ENCODE measurements at regions not wholly inside any gene's neighbourhood (a gene's known extent, or its start where the extent isn't known, plus 50 kb on each side); places are given as distances from the start of the nearest gene placed in this dataset.
"Not testable (repeated sequence)": the region's sequence is repeated elsewhere in the genome, so short reads cannot be mapped to it uniquely, and the experiment has no call there.

GRCh38 chr22:27253108-27253902 is 548.3 kb downstream of the MN1 start:
- H3K4me3 ChIP-seq (ENCODE audit: low read length), result no peak overlapping the region
- TF ChIP-seq EZH2phosphoT487 (IDR thresholded peaks at IDR 0.05; ENCODE audit: low read length) (no peak), EZH2 (optimal IDR thresholded peaks at IDR 0.05; ENCODE audit: low read depth, low read length) (no peak)
- TF ChIP-seq, protein P1, sequence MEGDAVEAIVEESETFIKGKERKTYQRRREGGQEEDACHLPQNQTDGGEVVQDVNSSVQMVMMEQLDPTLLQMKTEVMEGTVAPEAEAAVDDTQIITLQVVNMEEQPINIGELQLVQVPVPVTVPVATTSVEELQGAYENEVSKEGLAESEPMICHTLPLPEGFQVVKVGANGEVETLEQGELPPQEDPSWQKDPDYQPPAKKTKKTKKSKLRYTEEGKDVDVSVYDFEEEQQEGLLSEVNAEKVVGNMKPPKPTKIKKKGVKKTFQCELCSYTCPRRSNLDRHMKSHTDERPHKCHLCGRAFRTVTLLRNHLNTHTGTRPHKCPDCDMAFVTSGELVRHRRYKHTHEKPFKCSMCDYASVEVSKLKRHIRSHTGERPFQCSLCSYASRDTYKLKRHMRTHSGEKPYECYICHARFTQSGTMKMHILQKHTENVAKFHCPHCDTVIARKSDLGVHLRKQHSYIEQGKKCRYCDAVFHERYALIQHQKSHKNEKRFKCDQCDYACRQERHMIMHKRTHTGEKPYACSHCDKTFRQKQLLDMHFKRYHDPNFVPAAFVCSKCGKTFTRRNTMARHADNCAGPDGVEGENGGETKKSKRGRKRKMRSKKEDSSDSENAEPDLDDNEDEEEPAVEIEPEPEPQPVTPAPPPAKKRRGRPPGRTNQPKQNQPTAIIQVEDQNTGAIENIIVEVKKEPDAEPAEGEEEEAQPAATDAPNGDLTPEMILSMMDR (IDR thresholded peaks at IDR 0.05; ENCODE audit: low read length), result no peak
- no peak overlapping the region for H2AFZ ChIP-seq (ENCODE audit: low read length)
- no peaks in the 10 kb centered on the region for H3K4me1 ChIP-seq (ENCODE audit: low read length)
- H3F3A ChIP-seq (ENCODE audit: insufficient read depth, low read length), result no peaks in the 10 kb centered on the region
- no peaks in the 10 kb centered on the region for H4K20me1 ChIP-seq (ENCODE audit: insufficient read depth, low read length)
- no peak overlapping the region for H3K9ac ChIP-seq (ENCODE audit: low read length)
- no peak for DNase-seq
- H3K4me2 ChIP-seq (ENCODE audit: low read depth, low read length), result no peak overlapping the region
- H3K36me3 ChIP-seq (replicated peaks; ENCODE audit: insufficient read depth, low read length), result no peaks in the 10 kb centered on the region
- peaks cover 64% of the 10 kb centered on the region for H3K27me3 ChIP-seq (replicated peaks; ENCODE audit: insufficient read depth, low read length)
- H3K79me2 ChIP-seq (ENCODE audit: low read length), result no peaks in the 10 kb centered on the region
- H3K27ac ChIP-seq (ENCODE audit: low read length), result no peak overlapping the region
- no peaks in the 10 kb centered on the region for H3K9me3 ChIP-seq (replicated peaks; ENCODE audit: insufficient read depth, low read length)
- no peaks in the 10 kb centered on the region for H3K9me2 ChIP-seq (replicated peaks; ENCODE audit: insufficient read depth, low read length)

DNA sequence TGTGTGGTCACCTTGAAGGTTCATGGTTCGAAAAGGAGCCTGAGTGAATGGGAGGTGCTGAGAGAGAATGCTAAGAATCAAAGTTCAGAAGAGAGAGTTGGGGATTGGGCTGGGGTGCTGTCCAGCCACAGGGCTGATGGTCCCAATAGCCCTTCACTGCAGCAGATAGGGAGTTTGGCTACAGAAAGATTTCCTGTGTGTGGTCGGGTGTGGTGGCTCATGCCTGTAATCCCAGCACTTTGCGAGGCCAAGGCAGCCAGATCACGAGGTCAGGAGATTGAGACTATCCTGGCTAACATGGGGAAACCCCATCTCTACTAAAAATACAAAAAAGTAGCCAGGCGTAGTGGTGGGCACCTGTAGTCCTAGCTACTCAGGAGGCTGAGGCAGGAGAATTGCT is 547.5 kb downstream of the MN1 start:
- not testable (repeated sequence) for DNase-seq; H3K9ac ChIP-seq (ENCODE audit: low read length); H3K4me2 ChIP-seq (ENCODE audit: low read depth, low read length); H2AFZ ChIP-seq (ENCODE audit: low read length); H3K27ac ChIP-seq (ENCODE audit: low read length); H3K36me3 ChIP-seq (replicated peaks; ENCODE audit: insufficient read depth, low read length); H3K4me1 ChIP-seq (ENCODE audit: low read length); H3K9me3 ChIP-seq (replicated peaks; ENCODE audit: insufficient read depth, low read length); H4K20me1 ChIP-seq (ENCODE audit: insufficient read depth, low read length); H3F3A ChIP-seq (ENCODE audit: insufficient read depth, low read length); H3K4me3 ChIP-seq (ENCODE audit: low read length); H3K9me2 ChIP-seq (replicated peaks; ENCODE audit: insufficient read depth, low read length); H3K79me2 ChIP-seq (ENCODE audit: low read length)
- peaks cover 63% of the 10 kb centered on the region for H3K27me3 ChIP-seq (replicated peaks; ENCODE audit: insufficient read depth, low read length)

- TF ChIP-seq EZH2phosphoT487 (IDR thresholded peaks at IDR 0.05; ENCODE audit: low read length) (no peak), EZH2 (optimal IDR thresholded peaks at IDR 0.05; ENCODE audit: low read depth, low read length) (no peak)
- TF ChIP-seq, protein P1 (IDR thresholded peaks at IDR 0.05; ENCODE audit: low read length), result no peak
- no peaks in the 10 kb centered on the region for H3F3A ChIP-seq (ENCODE audit: insufficient read depth, low read length)
- H3K36me3 ChIP-seq (replicated peaks; ENCODE audit: insufficient read depth, low read length), result no peaks in the 10 kb centered on the region
- no peak for DNase-seq
- no peak overlapping the region for H2AFZ ChIP-seq (ENCODE audit: low read length)
- H4K20me1 ChIP-seq (ENCODE audit: insufficient read depth, low read length), result no peaks in the 10 kb centered on the region
- H3K79me2 ChIP-seq (ENCODE audit: low read length), result no peaks in the 10 kb centered on the region
- H3K9ac ChIP-seq (ENCODE audit: low read length), result no peak overlapping the region
- no peak overlapping the region for H3K4me3 ChIP-seq (ENCODE audit: low read length)
- no peaks in the 10 kb centered on the region for H3K4me1 ChIP-seq (ENCODE audit: low read length)
- no peak overlapping the region for H3K4me2 ChIP-seq (ENCODE audit: low read depth, low read length)
- H3K27me3 ChIP-seq (replicated peaks; ENCODE audit: insufficient read depth, low read length), result peaks cover 61% of the 10 kb centered on the region
- no peak overlapping the region for H3K27ac ChIP-seq (ENCODE audit: low read length)
- H3K9me3 ChIP-seq (replicated peaks; ENCODE audit: insufficient read depth, low read length), result no peaks in the 10 kb centered on the region
- H3K9me2 ChIP-seq (replicated peaks; ENCODE audit: insufficient read depth, low read length), result no peaks in the 10 kb centered on the region
Measured at GRCh38 chr22:27255580-27255979, 546.0 kb downstream of the MN1 start.

- DNase-seq, result no peak
- H3K4me3 ChIP-seq (ENCODE audit: low read length), result no peak overlapping the region
- H3K4me1 ChIP-seq (ENCODE audit: low read length), result no peaks in the 10 kb centered on the region
- TF ChIP-seq EZH2 (optimal IDR thresholded peaks at IDR 0.05; ENCODE audit: low read depth, low read length), result no peak
- TF ChIP-seq, protein P1 (IDR thresholded peaks at IDR 0.05; ENCODE audit: low read length), result no peak
- no peak for TF ChIP-seq EZH2phosphoT487 (IDR thresholded peaks at IDR 0.05; ENCODE audit: low read length)
- H3K9me3 ChIP-seq (replicated peaks; ENCODE audit: insufficient read depth, low read length), result no peaks in the 10 kb centered on the region
- H3K9me2 ChIP-seq (replicated peaks; ENCODE audit: insufficient read depth, low read length), result no peaks in the 10 kb centered on the region
- H2AFZ ChIP-seq (ENCODE audit: low read length), result no peak overlapping the region
- no peaks in the 10 kb centered on the region for H3F3A ChIP-seq (ENCODE audit: insufficient read depth, low read length)
- H3K27me3 ChIP-seq (replicated peaks; ENCODE audit: insufficient read depth, low read length), result peaks cover 50% of the 10 kb centered on the region
- H3K36me3 ChIP-seq (replicated peaks; ENCODE audit: insufficient read depth, low read length), result no peaks in the 10 kb centered on the region
- no peak overlapping the region for H3K27ac ChIP-seq (ENCODE audit: low read length)
- H4K20me1 ChIP-seq (ENCODE audit: insufficient read depth, low read length), result no peaks in the 10 kb centered on the region
- no peaks in the 10 kb centered on the region for H3K79me2 ChIP-seq (ENCODE audit: low read length)
- no peak overlapping the region for H3K9ac ChIP-seq (ENCODE audit: low read length)
- no peak overlapping the region for H3K4me2 ChIP-seq (ENCODE audit: low read depth, low read length)
Measured at GRCh38 chr22:27257987-27258386, 543.6 kb downstream of the MN1 start.

Measured in MM.1S (cell line).